ENCODE measurements at regions not wholly inside any gene's neighbourhood (a gene's known extent, or its start where the extent isn't known, plus 50 kb on each side); places are given as distances from the start of the nearest gene placed in this dataset.

GRCh38 chr6:103629613-103630012 lies 1230.1 kb downstream of the HACE1 start:
- intact Hi-C loops (cut with DNase I), result no loop called here
- no peaks in the 10 kb centered on the region for H3K4me1 ChIP-seq (ENCODE audit: control insufficient read depth in 2 of 3, insufficient read depth in 2 of 3, low read depth in 1 of 3, low read length in 3 of 3)
- H3K4me3 ChIP-seq (ENCODE audit: low read length in 3 of 3), result no peak overlapping the region
- no peak overlapping the region for H3K27ac ChIP-seq (ENCODE audit: low read depth in 2 of 2, low read length in 2 of 2)
- no peak overlapping the region for H3K9ac ChIP-seq (ENCODE audit: low read length in 3 of 3)
- TF ChIP-seq CTCF (IDR thresholded peaks at IDR 0.05; ENCODE audit: borderline replicate concordance, extremely low read depth, insufficient read depth), result no peak
- no peaks in the 10 kb centered on the region for H3K9me3 ChIP-seq (ENCODE audit: control insufficient read depth in 2 of 3, insufficient read depth in 1 of 3, low read length in 3 of 3)
- FAIRE-seq, result no peak
- no peaks in the 10 kb centered on the region for H3K36me3 ChIP-seq (ENCODE audit: control insufficient read depth in 2 of 3, insufficient read depth in 3 of 3, low read length in 3 of 3)
- no peaks in the 10 kb centered on the region for H3K27me3 ChIP-seq (ENCODE audit: control insufficient read depth, insufficient read depth, low read length)
- no peak for DNase-seq

- no peak for TF ChIP-seq CTCF (IDR thresholded peaks at IDR 0.05; ENCODE audit: borderline replicate concordance, extremely low read depth, insufficient read depth)
- intact Hi-C loops (cut with DNase I), result no loop called here
- Histone ChIP-seq H3K4me1 (ENCODE audit: control insufficient read depth in 2 of 3, insufficient read depth in 2 of 3, low read depth in 1 of 3, low read length in 3 of 3) (no peaks in the 10 kb centered on the region), H3K36me3 (ENCODE audit: control insufficient read depth in 2 of 3, insufficient read depth in 3 of 3, low read length in 3 of 3) (no peaks in the 10 kb centered on the region), H3K27me3 (ENCODE audit: control insufficient read depth, insufficient read depth, low read length) (no peaks in the 10 kb centered on the region), H3K9ac (ENCODE audit: low read length in 3 of 3) (no peak overlapping the region), H3K27ac (ENCODE audit: low read depth in 2 of 2, low read length in 2 of 2) (no peak overlapping the region), H3K9me3 (ENCODE audit: control insufficient read depth in 2 of 3, insufficient read depth in 1 of 3, low read length in 3 of 3) (no peaks in the 10 kb centered on the region), H3K4me3 (ENCODE audit: low read length in 3 of 3) (no peak overlapping the region)
- DNase-seq (no peak), FAIRE-seq (no peak)
These were observed 1242.1 kb downstream of the HACE1 start for GRCh38 chr6:103617642-103618041.

GRCh38 chr6:103587722-103588121 lies 1272.0 kb downstream of the HACE1 start:
- no peak overlapping the region for H3K27ac ChIP-seq (ENCODE audit: low read depth in 2 of 2, low read length in 2 of 2)
- intact Hi-C loops (cut with DNase I), result no loop called here
- no peaks in the 10 kb centered on the region for H3K27me3 ChIP-seq (ENCODE audit: control insufficient read depth, insufficient read depth, low read length)
- no peaks in the 10 kb centered on the region for H3K36me3 ChIP-seq (ENCODE audit: control insufficient read depth in 2 of 3, insufficient read depth in 3 of 3, low read length in 3 of 3)
- H3K4me1 ChIP-seq (ENCODE audit: control insufficient read depth in 2 of 3, insufficient read depth in 2 of 3, low read depth in 1 of 3, low read length in 3 of 3), result no peaks in the 10 kb centered on the region
- H3K9me3 ChIP-seq (ENCODE audit: control insufficient read depth in 2 of 3, insufficient read depth in 1 of 3, low read length in 3 of 3), result no peaks in the 10 kb centered on the region
- no peak for FAIRE-seq
- TF ChIP-seq CTCF (IDR thresholded peaks at IDR 0.05; ENCODE audit: borderline replicate concordance, extremely low read depth, insufficient read depth), result no peak
- no peak for DNase-seq
- H3K9ac ChIP-seq (ENCODE audit: low read length in 3 of 3), result no peak overlapping the region
- H3K4me3 ChIP-seq (ENCODE audit: low read length in 3 of 3), result no peak overlapping the region

GRCh38 chr6:103578115-103578514 lies 1281.6 kb downstream of the HACE1 start:
- no peaks in the 10 kb centered on the region for H3K9me3 ChIP-seq (ENCODE audit: control insufficient read depth in 2 of 3, insufficient read depth in 1 of 3, low read length in 3 of 3)
- no peak for DNase-seq
- no peak for TF ChIP-seq CTCF (IDR thresholded peaks at IDR 0.05; ENCODE audit: borderline replicate concordance, extremely low read depth, insufficient read depth)
- no peak overlapping the region for H3K4me3 ChIP-seq (ENCODE audit: low read length in 3 of 3)
- H3K27ac ChIP-seq (ENCODE audit: low read depth in 2 of 2, low read length in 2 of 2), result no peak overlapping the region
- no peak overlapping the region for H3K9ac ChIP-seq (ENCODE audit: low read length in 3 of 3)
- no peaks in the 10 kb centered on the region for H3K4me1 ChIP-seq (ENCODE audit: control insufficient read depth in 2 of 3, insufficient read depth in 2 of 3, low read depth in 1 of 3, low read length in 3 of 3)
- H3K36me3 ChIP-seq (ENCODE audit: control insufficient read depth in 2 of 3, insufficient read depth in 3 of 3, low read length in 3 of 3), result no peaks in the 10 kb centered on the region
- intact Hi-C loops (cut with DNase I), result no loop called here
- no peaks in the 10 kb centered on the region for H3K27me3 ChIP-seq (ENCODE audit: control insufficient read depth, insufficient read depth, low read length)
- FAIRE-seq, result no peak
